Left forelimb (tissue), 1 donor: ENCODE measurements at regions not wholly inside any gene's neighbourhood (a gene's known extent, or its start where the extent isn't known, plus 50 kb on each side); places are given as distances from the start of the nearest gene placed in this dataset.

ENCODE experiments used
- DNase-seq: peaks from one replicate; pipeline ENCODE4 v3.0.0-alpha.2; 2018; ENCODE audit warnings: low spot score

DNA sequence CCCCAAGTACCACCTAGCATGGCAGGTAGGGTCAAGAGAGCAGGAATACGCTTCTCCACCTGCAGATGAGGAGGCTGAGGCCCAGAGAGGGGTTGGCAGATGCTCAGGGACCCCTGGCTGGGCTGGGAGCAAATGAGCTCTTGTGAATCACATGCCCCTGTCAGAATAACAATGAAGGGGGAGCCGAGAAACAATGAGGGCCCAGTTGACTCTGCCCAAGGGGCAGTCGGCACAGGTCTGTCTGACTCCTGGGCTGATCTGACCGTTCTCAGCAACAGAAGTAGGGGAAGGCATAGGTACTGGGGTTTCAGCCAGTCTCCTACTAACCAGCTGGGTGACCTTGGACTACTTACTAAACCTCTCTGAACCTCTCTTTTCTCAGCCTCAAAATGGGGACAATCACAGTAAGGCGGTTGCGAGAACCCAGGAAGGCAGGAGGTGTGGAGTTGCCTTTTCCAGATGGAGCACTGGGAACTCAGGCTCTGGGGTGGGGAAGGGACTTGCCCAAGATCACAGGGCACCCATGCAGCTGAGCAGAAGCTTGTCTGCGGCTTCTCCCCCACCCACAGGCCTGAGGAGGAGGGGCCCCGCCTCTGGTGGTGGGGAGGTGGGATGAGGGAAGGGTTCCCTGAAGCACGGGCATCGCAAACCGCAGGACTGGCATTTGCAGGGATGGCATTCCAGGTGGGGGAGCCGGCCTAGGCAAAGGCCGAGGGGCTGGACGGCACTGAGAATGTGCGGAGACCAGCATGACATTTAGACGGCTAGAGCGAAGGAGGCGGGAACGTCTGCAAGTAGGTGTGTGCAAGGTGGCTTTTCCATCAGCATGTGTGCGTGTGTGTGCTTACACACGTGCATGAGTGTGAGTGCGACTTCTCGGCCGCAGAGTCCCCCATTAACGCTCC, 163.0 kb downstream of the MN1 start:
- DNase-seq, result no peak

GRCh38 chr22:27639248-27640086, 162.1 kb downstream of the MN1 start:
- DNase-seq, result peak; percentile 79

DNA sequence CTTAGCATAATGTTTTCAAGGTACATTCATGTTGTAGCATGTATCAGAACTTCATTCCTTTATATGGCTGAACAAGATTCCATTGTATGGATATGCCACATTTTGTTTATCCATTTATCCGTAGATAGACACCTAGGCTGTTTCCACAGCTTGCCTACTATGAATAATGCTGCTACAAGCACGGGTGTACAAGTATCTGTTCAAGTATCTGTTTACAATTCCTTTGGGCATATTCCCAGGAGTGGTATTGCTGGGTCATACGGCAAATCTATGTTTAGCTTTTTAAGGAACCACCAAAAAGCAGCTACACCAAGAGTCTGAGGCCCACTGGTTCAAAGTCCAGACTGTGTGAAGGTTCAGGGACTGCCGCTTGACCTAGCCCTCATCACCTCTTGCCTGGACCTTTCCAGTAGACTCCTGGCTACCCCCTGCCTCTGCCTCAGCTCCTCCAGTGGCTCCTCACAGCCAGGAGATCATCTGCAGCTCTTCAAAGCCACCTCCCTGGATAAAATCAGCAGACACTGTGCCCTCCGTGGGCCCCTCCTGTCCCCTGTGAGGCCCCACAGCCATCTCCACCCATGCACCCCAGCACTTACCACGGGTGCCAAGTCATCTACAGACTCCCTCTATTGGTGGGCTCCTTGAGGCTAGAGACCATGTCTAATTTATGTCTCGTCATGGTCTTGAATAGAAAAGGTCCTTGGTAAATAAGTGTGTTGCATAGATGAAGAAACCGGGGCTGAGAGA, 160.3 kb downstream of the MN1 start:
- DNase-seq, result no peak

DNA sequence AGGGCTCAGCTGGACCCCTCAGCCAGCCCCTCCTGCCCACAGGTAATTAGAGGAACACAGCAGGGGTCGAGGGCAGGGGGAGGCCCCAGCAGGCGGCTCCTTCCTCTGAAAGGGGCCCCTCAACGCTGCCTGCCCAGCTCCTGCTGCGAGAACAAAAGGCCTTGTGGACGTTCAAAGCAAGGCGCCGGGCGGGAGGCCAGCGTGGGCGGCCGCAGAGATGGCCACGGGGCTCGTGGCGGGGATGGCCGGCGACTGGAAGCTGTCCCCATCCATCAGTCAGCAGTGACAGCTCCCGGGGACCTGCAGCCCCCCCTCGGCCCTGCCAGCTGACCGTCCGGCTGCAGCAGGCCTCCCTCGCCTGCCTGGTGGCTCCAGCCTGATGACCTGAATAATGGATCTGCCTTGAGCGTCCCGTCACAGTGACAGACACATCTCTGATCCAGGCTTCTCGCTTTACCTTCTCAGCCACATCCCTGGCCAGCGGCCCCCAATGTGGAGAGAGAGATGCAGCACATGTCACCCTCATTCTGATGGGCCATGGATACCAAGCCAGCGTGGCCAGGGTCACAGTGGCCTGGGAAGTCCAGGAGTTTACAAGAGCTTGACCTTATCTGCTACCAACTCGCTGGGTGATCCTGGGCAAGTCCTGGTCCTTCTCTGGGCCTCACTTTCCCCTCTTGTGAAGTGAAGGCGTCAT, 159.3 kb downstream of the MN1 start:
- no peak for DNase-seq

GRCh38 chr22:27643907-27644306, 157.6 kb downstream of the MN1 start:
- no peak for DNase-seq

DNA sequence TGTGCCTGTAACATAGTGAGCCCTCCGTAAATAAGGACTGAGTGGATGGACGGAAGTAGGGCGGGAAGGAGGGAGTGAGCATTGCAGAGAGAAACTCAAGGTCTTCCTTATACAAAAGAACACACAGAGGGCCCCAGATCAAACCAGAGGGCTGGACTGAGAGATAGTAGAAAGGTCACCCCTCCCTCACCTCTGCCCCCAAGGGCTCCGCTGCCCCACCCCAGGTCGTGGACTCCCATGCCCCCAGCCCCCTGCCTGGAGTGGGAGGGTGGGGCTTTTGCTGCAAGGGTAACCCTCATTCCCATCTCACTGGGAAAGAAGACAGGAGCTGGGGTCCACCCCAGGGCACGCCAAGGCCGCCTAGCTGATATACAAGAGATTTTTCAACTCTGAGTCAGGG, 157.0 kb downstream of the MN1 start:
- no peak for DNase-seq

DNA sequence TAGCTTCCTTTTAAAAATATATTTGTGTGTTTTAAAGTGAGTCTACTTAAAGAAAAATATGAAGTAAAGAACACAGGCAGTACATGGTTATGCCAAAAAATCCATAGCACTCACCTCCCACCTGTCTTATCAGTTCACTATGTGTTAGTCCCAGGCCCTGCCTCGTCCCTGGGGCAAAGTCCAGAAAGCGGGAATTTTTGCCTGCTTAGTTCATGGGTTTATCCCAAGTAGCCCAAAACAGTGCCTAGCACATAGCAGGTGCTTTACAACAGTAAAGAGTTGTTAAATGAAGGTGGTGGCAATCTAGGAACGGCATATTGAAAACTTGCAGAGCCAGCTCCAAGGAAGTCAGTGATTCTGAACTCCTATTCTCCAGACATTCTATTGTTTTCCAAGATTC, 154.0 kb downstream of the MN1 start:
- no peak for DNase-seq

GRCh38 chr22:27648074-27648473, 153.5 kb downstream of the MN1 start:
- DNase-seq, result no peak

DNA sequence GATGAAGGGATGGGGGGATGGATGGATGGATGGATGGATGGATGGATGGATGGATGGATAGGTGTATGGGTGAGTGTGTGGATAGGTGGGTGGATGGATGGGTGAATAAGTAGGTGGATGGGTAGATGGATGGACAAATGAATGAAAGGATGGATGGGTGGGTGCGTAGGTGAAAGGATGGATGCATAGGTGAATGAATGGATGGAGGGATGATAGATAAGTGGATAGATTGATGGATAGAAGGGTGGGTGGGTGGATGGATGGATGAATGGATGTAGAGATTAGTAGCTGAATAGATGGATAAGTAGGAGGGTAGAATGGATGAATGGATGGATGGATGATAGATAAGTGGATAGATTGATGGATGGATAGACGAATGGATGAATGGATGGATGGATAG, 152.7 kb downstream of the MN1 start:
- DNase-seq, result no peak

- DNase-seq, result no peak
These were observed 151.0 kb downstream of the MN1 start for GRCh38 chr22:27650572-27650971.

DNA sequence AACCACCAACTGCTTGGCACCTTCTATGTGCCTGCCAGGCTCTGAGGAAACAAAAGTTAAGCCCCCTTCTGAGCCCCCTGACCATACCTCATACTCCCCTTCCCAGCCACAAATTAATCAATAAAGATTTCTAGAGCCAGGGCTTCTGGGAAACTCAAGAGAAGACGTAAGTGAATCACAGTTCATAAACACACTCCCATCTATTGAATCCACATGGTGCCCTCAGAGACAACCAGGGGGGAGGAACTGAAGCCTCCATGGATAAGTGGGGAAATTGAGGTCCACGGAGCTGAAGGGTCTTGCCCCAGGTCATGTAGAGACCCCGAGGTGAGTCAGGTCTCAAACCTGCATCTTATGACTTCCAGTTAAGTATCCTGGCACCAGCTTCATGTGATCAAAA, 150.6 kb downstream of the MN1 start:
- no peak for DNase-seq

GRCh38 chr22:27651486-27651885, 150.1 kb downstream of the MN1 start:
- DNase-seq, result no peak

DNA sequence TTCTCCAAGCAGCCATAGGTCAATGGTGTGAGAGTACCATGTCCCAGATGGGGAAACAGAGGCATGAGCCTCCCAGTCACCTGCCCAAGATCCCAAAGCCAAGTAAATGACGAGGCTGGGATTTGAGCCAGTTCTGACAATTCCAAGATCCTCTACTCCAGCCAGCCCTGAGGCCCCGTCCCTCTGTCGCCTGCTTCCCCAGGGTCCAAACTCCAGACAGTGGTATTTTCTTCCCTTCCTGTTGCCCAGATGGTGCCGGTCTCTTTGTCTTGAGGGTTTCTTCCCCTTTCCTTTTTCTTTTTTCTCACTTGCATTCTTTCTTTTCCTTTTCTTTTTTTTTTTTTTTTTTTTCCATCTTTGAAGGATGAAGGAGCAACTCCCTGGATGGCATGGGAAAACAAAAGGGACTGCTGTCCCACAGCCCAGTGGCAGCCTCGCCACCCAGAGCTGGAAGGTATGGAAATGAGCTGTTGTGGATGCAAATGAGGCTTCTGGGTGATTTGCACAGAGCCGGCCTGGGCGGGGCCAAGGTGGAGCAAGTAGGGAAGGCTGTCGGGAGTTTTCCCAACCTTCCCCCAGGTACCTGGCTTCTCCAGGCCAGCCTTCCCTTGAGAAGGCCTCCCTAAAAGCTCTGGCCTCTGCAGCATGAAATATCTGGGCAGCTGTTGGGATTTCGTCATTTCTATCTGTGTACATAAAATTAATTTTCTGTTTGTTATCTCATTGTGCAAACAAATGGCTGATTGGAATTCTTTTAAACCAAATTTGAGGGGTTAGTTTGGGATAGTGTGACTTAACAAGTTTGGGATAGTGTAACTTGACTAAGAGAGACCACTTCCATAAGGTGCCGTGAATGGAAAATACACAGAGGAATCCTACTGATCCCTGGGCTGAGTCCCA, 146.8 kb downstream of the MN1 start:
- no peak for DNase-seq

GRCh38 chr22:27655582-27656185, 145.9 kb downstream of the MN1 start:
- DNase-seq, result no peak

GRCh38 chr22:27656970-27657369, 144.6 kb downstream of the MN1 start:
- DNase-seq, result no peak

DNA sequence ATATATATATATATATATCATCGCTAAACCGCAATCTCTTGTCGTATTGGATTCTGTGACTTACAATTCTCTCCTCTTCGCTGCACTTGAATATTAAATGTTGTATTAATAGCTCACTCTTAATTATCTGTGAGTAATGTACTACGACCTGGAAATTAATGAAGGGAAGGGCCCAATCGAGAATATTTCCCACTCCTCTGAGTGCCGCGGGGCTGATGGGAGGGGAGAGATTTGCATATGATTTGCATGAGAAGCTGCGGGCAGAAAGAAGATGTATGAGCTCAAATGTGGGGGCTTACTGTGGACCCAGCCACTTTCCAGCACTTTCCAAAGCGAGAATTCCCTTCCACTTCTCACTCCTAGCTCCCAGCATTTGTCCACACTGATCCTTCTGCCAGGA, 141.2 kb downstream of the MN1 start:
- no peak for DNase-seq

DNA sequence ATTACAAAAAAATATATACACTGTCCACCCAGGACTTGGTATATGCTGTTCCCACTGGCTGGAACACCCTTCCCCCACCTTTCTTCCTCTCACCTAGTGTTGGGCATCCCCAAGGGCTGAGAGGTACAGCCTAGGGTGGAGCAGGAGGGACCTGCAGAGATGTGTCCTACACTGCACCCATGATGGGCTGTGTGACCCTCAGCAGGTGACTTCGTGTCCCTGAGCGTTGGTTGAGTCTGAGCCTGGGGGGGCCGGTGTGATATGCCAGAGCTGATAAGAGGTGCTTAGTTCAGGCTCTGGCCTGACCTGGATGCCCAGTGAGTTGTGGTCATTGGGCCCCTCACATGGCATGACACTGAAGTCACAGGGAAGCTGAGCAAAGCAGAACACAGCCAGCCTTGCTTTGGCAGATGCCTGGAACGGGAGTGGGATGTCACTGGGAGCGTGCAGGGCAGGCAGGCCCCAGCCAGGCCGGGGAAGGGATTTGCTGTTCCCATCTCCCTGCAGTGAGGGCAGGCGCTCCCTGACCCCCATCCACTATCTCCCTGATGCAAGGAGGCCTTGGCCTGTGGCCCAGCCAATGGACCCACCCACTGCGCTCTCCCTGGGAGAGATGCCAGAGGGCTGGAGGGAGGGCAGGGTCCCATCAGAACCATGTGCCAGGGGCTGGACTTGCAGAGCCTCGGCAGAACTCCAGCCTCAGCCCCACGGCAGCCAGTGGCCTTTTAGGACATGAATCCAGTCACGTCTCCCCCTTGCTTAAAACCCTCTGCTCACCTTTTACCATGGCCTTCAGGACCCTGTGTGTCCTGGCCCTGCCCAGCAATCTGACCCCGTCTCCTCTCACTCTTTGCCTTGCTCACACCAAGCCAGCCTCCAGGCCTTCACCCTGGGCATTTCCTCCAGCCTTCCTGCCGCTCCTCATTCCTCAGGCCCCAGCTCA, 138.9 kb downstream of the MN1 start:
- DNase-seq, result no peak

- no peak for DNase-seq
These were observed 137.7 kb downstream of the MN1 start for GRCh38 chr22:27663812-27664211.
